Neural crest cell (in vitro differentiated cells): ENCODE measurements at regions not wholly inside any gene's neighbourhood (a gene's known extent, or its start where the extent isn't known, plus 50 kb on each side); places are given as distances from the start of the nearest gene placed in this dataset.

Experiments used
- DNase-seq: peaks from one replicate; pipeline ENCODE4 v3.0.0; 2021; ENCODE audit warnings: low read depth, mixed read lengths, low spot score
- H3K27ac Mint-ChIP-seq: one replicate; pipeline ENCODE4 v1.8.0; 2021; ENCODE audit warnings: mild to moderate bottlenecking, mixed read lengths; ENCODE audit not compliant: unreplicated experiment
- H3K27me3 Mint-ChIP-seq: 2 replicates; pipeline ENCODE4 v1.8.0; 2021; ENCODE audit warnings: low read depth, mild to moderate bottlenecking, mixed read lengths
- H3K36me3 Mint-ChIP-seq: 2 replicates; pipeline ENCODE4 v1.8.0; 2021; ENCODE audit warnings: low read depth, mild to moderate bottlenecking, mixed read lengths
- H3K4me1 Mint-ChIP-seq: 2 replicates; pipeline ENCODE4 v1.8.0; 2021; ENCODE audit warnings: mixed read lengths
- H3K4me3 Mint-ChIP-seq: one replicate; pipeline ENCODE4 v1.8.0; 2021; ENCODE audit warnings: mild to moderate bottlenecking, mixed read lengths
- H3K9me3 Mint-ChIP-seq: 2 replicates; pipeline ENCODE4 v1.8.0; 2021; ENCODE audit warnings: mixed read lengths
- TF ChIP-seq, protein P1 (sequence below): fragments of 200-600 bp; sonication (generic); conservative IDR thresholded peaks from 2 replicates; pipeline ENCODE4 v1.5.0; 2021; ENCODE audit warnings: antibody characterized with exemption, mild to moderate bottlenecking

DNA sequence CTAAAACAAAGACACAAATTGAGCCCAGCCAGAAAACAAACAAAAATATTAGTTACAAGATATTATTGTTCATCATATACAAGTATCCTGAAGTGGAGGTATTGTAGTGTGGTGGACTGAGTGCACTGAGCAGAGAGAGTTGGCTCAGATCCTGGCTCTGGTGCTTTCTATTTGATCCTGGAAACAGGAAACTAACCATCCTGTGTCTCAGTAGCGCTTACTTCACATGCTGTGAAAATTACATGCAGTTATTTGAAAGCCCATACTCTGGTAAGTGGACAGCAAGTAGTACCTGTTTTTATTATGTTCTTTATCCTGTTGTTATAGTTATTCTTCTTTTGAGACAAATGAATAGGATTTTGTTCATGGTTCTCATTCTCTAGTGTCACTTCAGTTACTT, 84.3 kb upstream of the CRIM1 start:
- no peak for DNase-seq
- Mint-ChIP-seq H3K27me3 (no peaks in the 10 kb centered on the region), H3K36me3 (peaks cover 10% of the 10 kb centered on the region), H3K9me3 (peaks cover 8% of the 10 kb centered on the region), H3K27ac (no peak overlapping the region), H3K4me3 (no peak overlapping the region), H3K4me1 (peaks cover 12% of the 10 kb centered on the region)
- TF ChIP-seq, protein P1, sequence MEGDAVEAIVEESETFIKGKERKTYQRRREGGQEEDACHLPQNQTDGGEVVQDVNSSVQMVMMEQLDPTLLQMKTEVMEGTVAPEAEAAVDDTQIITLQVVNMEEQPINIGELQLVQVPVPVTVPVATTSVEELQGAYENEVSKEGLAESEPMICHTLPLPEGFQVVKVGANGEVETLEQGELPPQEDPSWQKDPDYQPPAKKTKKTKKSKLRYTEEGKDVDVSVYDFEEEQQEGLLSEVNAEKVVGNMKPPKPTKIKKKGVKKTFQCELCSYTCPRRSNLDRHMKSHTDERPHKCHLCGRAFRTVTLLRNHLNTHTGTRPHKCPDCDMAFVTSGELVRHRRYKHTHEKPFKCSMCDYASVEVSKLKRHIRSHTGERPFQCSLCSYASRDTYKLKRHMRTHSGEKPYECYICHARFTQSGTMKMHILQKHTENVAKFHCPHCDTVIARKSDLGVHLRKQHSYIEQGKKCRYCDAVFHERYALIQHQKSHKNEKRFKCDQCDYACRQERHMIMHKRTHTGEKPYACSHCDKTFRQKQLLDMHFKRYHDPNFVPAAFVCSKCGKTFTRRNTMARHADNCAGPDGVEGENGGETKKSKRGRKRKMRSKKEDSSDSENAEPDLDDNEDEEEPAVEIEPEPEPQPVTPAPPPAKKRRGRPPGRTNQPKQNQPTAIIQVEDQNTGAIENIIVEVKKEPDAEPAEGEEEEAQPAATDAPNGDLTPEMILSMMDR = no peak

DNA sequence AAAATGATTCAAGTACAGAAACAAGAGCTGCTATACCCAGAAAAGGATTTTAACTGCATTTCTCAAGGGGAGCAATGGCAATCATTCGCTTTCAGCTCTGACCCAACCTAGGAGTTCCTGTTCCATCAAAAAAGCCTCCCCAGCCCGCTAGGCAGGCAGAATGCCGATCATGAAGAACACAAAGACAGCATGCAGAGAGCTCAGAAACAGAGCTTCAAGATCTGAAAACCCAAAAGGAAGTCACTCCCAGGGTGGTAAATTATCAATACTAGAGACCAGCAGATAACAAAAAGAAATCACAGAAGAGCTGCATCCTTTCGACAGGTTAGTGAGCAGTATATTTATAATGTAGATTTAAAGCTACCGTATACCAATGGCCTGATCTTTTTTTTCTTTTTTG, 84.8 kb upstream of the CRIM1 start:
- H3K27me3 Mint-ChIP-seq = no peaks in the 10 kb centered on the region
- peaks cover 12% of the 10 kb centered on the region for H3K4me1 Mint-ChIP-seq
- H3K9me3 Mint-ChIP-seq = peaks cover 5% of the 10 kb centered on the region
- no peak overlapping the region for H3K4me3 Mint-ChIP-seq
- TF ChIP-seq, protein P1 = no peak
- DNase-seq = no peak
- peaks cover 10% of the 10 kb centered on the region for H3K36me3 Mint-ChIP-seq
- no peak overlapping the region for H3K27ac Mint-ChIP-seq

DNA sequence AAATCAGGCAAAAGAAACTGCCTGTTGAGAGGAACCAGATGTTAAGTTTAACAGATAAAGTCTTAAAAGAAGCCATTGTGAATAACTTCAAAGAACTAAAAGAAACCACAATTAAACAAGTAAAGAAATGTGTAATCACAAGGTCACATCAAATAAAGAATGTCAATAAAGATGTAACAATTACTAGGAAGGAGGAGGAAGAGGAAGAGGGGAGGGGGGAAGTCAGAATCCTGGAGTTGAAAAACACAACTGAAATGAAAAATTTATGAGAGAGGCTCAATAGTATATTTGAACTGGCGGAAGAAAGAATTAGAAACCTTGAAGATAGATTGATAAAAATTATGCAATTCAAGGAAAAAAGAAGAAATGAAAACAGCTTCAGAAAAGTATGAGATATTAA, 88.4 kb upstream of the CRIM1 start:
- peaks cover 12% of the 10 kb centered on the region for H3K4me1 Mint-ChIP-seq

DNA sequence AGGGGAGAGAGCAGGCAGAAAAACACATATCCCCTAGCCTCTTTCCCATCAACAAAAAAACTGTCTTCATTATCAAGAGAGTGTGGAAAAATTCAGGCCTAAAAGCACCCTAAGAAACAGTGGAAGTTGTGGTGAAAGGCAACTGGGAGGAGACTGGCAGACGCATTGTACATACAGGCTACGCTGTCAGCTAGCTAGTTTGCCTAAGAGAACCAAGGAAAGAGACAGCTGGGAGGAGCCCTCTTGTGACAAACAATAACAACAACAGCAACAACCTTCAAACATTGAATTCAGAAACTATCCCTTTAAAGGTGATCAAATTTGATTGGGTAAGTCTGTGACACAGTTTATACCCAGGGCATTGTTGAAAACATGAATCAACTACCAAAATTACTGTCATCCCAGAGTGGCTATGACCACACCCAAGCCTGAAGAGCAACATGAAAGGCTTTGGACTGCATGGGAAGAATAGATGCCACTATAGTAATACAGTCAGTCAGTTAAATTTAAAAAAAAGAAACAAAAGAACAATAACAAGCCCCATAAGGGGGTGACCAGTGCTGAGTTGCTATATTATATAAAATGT, 88.9 kb upstream of the CRIM1 start:
- H3K9me3 Mint-ChIP-seq = peaks cover 10% of the 10 kb centered on the region
- peak overlapping the region; percentile 73 for H3K27ac Mint-ChIP-seq
- no peaks in the 10 kb centered on the region for H3K27me3 Mint-ChIP-seq
- peaks cover 10% of the 10 kb centered on the region for H3K36me3 Mint-ChIP-seq
- H3K4me3 Mint-ChIP-seq = no peak overlapping the region
- TF ChIP-seq, protein P1 = no peak
- no peak for DNase-seq
- peaks cover 11% of the 10 kb centered on the region for H3K4me1 Mint-ChIP-seq

More for the DNA sequence above, 88.4 kb upstream of the CRIM1 start:
- Mint-ChIP-seq H3K27ac (no peak overlapping the region), H3K36me3 (peaks cover 10% of the 10 kb centered on the region), H3K4me3 (no peak overlapping the region), H3K27me3 (no peaks in the 10 kb centered on the region), H3K9me3 (peaks cover 10% of the 10 kb centered on the region)
- no peak for DNase-seq
- TF ChIP-seq, protein P1 = no peak

DNA sequence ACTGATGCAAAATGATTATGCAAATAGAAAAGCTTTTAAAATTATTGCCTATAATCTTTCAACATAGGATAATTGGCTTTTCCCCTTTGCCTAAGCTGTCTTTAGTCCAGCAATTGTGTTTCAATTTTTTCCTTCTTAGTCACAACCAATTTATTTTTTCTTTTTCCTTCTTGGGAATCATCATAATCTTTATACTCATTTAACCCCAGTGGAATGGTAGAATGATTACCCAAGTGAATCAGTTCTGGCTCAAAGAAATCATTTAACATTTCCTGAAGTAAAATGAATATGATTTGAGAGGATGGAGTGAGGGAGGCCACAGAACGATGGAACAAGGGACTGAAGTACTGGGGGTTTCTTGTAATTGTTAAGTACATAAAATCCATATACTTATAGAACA, 93.0 kb upstream of the CRIM1 start:
- peaks cover 10% of the 10 kb centered on the region for H3K9me3 Mint-ChIP-seq
- TF ChIP-seq, protein P1 = no peak

More for the DNA sequence above, 93.0 kb upstream of the CRIM1 start:
- H3K27ac Mint-ChIP-seq = no peak overlapping the region
- no peak for DNase-seq
- no peak overlapping the region for H3K4me3 Mint-ChIP-seq
- peaks cover 10% of the 10 kb centered on the region for H3K36me3 Mint-ChIP-seq
- H3K27me3 Mint-ChIP-seq = no peaks in the 10 kb centered on the region
- H3K4me1 Mint-ChIP-seq = peaks cover 5% of the 10 kb centered on the region
